HG03354 (cell line): ENCODE measurements at regions not wholly inside any gene's neighbourhood (a gene's known extent, or its start where the extent isn't known, plus 50 kb on each side); places are given as distances from the start of the nearest gene placed in this dataset.

Experiments
- ATAC-seq: cut with Tn5 transposase; IDR thresholded peaks from one replicate; pipeline ENCODE4 v1.9.1; 2021; ENCODE audit warnings: mild to moderate bottlenecking; ENCODE audit not compliant: unreplicated experiment, poor library complexity, severe bottlenecking

DNA sequence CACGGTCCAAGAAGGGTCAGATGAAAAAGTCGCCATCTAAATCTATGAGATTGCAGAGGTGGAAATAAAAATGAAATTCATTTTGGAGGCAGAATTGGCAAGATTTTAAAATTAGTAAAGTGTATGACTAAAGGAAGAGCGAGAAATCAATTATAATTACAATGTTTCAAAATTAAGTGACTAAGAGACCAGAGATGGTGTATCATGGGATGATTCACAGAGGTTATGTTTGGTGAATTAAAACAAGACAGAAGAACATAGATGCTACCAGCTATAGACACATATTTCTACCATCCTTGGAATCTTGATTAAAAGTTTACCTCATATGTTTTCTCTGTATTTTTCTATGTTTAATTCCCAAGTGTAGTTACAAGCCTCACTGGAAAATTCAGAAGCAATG is 308.9 kb upstream of the DNAJC19 start:
- no peak for ATAC-seq

GRCh38 chr3:181292984-181293383 is 303.4 kb upstream of the DNAJC19 start:
- ATAC-seq = peak; percentile 94

DNA sequence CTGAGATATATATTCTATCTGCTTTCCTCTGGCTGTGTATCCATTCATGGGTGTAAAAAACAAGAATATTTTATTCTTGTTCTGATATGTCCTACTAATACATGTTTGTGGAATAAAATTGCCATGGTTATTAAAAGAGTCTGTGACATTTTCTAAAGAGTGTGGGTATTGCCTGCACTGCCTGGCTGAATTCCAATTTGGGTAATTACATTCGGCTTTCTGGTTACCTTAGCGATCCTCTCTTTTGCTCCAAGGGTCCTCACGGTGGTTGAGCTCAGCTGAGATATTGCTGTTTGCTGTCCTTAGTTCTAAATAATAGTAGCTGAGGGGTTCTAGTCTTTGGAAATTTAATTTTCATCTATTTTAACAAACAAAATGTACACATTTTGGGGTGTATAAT is 301.4 kb upstream of the DNAJC19 start:
- ATAC-seq = no peak

GRCh38 chr3:181289306-181289705 is 299.8 kb upstream of the DNAJC19 start:
- no peak for ATAC-seq

DNA sequence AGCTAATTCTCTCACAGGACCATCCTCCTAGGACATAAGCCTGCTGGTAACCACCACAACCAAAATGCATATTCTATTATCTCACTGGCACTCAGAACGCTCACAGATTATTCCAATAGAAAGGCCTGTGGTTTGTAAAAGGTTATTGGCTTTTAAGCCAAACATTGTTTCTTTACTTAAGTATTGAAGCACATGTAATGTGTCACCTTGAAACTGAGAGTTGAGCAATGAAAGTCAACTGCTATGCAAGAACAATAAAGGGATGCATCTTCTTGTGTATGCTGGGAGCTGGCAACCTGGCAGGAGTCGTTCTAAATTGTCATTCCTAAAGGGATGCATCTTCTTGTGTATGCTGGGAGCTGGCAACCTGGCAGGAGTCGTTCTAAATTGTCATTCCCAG is 298.6 kb upstream of the DNAJC19 start:
- ATAC-seq = no peak

- ATAC-seq = no peak
Observed at GRCh38 chr3:181279239-181279565, 289.7 kb upstream of the DNAJC19 start.

GRCh38 chr3:181278468-181279238 is 289.1 kb upstream of the DNAJC19 start:
- ATAC-seq = no peak

DNA sequence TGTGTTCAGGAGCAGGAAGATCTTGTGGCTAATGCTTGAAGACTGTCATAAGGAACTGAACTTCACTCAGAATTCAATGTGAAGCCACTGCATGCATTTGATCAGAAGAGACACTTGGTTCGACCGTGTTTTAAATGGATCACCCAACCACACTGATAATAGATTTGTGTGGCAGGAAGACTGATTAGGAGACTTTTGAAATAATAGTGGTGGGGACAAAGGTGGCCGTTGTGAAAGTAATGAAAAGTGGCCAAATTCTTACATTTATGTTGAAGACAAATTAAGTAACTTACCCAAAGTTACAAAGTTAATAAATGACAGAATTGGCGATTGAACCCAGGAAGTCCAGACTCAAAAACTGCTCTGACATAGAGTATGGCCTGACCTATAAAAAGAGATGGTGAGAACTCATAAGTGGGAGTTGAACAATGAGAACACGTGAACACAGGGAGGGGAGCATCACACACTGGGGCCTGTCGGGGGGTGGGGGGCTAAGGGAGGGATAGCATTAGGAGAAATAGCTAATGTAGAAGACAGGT is 286.9 kb upstream of the DNAJC19 start:
- ATAC-seq = no peak

- no peak for ATAC-seq
Observed at GRCh38 chr3:181274025-181274424, 284.5 kb upstream of the DNAJC19 start.

DNA sequence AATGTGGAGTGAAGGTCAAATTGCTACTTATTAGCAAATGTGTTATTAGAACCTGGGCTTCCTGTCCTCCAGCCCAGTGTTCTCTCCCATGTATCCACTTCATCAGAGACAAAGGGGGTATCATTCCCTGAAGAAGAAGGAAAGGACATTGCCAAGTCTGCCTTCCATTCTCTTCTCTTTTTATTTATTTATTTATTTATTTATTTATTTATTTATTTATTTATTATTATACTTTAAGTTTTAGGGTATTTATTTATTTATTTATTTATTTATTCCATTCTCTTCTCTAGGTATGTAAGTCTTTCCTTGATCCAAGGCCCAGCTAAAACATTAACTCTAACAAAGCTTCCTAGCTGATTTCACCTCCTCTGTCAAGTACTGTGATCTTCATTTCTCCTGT is 277.8 kb upstream of the DNAJC19 start:
- ATAC-seq = no peak

DNA sequence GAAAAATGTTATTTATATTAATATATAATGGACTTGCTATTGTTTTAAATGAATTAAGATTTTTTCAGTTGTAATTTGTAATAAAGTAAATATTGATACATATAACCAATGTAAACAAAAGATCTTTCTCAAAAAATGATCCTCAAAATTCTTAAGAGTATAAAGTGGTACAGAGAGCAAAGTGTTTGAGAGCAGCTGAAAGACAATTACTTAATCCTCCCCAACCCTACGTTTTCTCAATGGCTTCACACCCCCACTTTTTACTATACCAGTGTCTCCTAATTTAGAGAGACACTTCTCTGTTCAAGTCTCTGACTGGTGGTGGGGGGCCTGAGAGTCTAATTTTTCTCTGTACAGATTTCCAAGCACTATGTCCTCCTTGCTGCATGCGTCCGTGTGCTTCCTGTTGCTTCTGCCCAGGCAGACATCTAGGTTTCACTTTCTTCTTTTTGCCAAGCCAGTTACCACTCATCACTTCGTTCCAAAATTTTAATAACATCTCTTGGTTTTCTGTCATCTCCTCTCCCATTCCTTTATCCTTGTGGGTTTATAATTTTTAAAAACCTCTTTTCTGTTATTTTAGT is 276.3 kb upstream of the DNAJC19 start:
- ATAC-seq = peak; percentile 94

DNA sequence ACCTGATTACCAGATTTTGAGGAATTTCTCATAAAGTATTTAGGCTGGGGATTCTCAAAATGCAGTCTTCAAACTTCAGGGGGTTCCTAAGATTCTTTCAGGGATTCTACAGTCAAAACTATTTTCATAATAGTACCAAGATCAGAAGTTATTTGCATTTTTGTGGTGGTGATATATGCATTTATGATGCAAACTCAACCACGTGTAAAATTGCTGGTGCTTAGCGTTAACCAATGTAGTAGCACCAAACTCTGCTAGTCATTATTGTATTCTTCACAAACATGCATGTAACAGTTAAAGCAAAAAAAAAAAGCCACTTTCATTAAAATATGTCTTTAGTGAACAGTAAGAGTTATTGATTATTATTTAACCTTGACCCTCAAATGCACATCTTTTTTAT is 274.9 kb upstream of the DNAJC19 start:
- peak; percentile 43 for ATAC-seq

GRCh38 chr3:181253796-181254195 is 264.3 kb upstream of the DNAJC19 start:
- no peak for ATAC-seq

- ATAC-seq = no peak
Observed at GRCh38 chr3:181252631-181253030, 263.1 kb upstream of the DNAJC19 start.

DNA sequence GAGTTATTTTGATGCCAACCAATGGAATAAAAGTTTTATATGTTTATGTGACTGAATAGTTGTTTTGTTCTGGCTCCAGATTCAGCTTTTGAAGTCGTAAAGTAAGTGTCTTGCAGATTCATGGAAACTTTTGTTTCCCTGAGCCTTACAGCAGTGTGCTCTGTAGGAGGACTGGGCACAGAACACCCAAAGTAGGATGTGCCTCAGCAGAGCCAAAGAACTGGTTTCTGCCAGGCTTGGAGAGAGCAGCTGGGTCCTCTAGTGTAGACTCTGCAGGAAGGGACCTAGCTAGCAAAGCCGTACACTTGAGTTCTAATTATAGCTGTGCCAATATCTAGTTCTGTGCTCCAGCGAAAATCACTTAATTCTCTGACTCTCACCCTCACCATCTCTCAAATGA is 261.2 kb upstream of the DNAJC19 start:
- no peak for ATAC-seq

- ATAC-seq = no peak
Observed at GRCh38 chr3:181239441-181239840, 249.9 kb upstream of the DNAJC19 start.

DNA sequence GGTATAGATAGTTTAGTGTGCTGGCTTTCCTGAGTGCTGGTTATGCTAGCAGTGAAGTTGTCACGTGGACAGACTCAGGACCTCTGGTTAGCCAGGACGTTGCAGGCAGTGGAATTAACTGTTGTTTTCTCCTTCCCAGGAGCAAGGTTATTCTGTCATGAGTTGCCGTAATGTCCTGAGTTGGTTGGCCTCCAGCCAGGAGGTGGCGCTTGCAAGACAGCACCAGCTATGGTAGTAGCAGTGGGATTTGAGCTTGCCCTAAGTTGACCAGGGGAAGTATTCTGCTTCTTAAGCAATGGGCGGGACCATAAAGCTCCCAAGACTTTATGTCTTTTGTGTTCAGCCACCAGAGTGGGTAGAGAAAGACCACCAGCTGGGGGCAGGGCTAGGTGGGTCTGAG is 240.7 kb upstream of the DNAJC19 start:
- no peak for ATAC-seq

DNA sequence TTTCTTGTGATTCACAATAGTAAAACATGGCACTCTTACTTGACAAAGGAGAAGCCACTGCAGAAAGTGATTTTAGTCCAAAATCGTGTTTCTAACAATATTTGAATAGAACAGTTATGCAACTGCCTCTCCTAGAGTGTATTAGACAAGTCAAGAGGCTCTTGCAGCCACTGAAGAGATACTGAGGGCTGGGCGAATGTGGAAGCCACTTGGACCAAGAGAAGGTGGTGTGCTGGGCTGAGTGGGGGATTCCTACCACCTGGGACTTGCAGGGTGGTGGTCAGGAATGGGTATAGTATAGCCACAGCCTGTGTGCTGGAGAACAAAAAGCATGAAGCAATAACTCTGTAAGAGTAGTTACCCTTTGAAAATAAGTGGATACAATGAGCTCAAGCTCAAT is 223.8 kb upstream of the DNAJC19 start:
- ATAC-seq = no peak

DNA sequence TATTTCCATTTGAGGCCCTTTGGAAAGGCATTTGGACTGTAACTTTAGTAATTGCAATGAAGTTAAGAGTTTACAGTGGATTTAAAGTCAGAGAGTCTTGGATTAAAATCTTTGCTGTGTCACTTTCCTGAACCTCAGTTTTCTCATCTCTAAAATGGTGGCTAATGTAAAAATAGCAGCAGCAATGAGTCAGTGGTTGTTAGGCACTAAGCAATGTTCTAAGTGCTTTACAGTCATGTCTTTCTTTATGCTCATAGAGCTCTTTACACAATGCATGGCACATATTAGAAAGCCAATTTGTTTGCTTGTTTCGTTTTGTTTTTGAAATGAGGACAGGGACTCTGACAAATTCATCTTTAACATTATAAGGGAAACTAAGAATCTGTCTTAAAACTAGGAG is 222.7 kb upstream of the DNAJC19 start:
- no peak for ATAC-seq

DNA sequence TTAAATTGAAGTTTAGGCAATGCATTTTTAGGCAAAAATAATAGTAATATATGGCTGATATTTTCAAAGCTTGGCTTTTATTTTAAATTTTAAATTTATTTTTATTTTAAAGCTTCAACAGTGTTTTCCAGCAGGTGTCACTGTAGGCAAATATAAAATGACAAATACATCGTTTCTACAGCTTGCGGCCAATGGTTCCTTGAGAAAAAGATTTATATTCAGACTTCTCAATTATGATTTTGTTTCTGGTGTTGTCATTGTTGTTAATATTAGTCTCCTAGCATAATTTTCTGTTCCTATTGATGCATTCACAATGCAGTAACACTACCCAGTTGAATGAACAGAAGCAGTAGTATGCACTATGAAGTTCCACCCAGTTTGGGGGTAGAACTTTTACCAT is 220.7 kb upstream of the DNAJC19 start:
- ATAC-seq = no peak

DNA sequence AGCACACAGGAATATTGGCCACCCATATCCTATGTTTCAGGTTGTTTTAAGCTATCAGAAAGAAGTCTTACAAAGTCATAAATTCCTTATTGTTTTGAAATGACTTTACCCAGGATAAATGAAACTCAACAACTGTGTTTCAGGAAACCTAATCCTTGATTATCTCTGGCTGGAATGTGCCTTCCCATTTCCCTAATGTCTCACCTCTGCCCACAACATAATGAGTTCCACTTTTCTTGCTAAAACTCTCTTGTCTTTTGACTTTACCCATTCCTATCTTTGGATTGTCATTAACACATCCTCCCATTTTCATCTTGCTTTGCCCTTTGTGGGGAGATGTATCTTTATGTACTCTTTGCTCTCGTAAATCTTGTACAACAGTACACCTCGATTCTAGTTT is 200.0 kb upstream of the DNAJC19 start:
- no peak for ATAC-seq

DNA sequence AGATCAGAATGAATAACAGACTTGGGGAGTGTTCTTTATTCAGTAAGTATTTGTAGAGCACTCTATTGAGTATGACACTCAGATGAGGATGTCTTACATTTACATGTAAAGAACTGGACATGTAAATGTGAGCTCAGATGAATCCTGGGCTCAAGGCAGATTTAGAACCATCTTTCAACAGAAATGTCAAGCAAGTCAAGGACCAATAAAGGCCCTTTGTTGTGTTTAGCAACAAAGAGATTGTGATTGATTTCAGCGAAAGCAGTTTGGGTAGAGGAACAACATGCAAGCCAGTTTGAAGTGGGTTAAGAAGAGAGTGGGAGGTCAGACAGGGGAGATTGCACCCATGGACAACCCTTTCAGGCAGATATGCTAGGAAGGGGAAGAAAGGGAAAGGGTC is 194.2 kb upstream of the DNAJC19 start:
- no peak for ATAC-seq
